Amygdala (tissue), 56 donors: ENCODE measurements at regions not wholly inside any gene's neighbourhood (a gene's known extent, or its start where the extent isn't known, plus 50 kb on each side); places are given as distances from the start of the nearest gene placed in this dataset.

Experiments used
- DNase-seq, 56 donors: peaks; one replicate each; lab custom pipeline; 2025; lab: John Stamatoyannopoulos, UW

GRCh38 chr3:181176601-181177000 lies 187.1 kb upstream of the DNAJC19 start:
- peak in 50 of 56 donors; percentile 1 to 87 (median 29) for DNase-seq

- no peak for DNase-seq
These were observed 185.2 kb upstream of the DNAJC19 start for GRCh38 chr3:181174676-181175233.

- DNase-seq, result no peak
These were observed 184.5 kb upstream of the DNAJC19 start for GRCh38 chr3:181174022-181174421.

GRCh38 chr3:181173227-181173626 lies 183.7 kb upstream of the DNAJC19 start:
- DNase-seq, result no peak

DNA sequence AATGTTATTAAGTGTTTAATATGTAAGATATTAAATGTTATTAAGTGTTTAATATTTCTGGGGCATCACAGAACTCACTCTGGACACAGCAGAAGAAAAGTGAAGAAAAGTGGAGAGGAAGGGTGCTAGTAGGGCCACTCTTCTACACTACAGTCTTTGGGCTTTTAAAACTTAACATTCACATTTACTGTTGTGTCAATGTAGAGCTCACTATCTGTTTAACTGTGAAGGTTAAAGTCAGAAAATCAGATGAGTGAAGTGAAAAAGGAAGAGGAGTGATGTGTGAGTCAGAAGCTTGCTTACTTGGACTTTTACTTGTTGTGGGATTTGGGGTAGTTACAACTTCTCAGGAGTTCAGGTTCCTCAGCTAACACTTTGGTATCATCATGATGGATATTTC lies 145.3 kb upstream of the DNAJC19 start:
- no peak for DNase-seq

GRCh38 chr3:181133832-181134231 lies 144.3 kb upstream of the DNAJC19 start:
- no peak for DNase-seq

GRCh38 chr3:181105646-181106045 lies 116.1 kb upstream of the DNAJC19 start:
- DNase-seq, result peak in 3 of 56 donors; percentile 10 to 37 (median 19)

- no peak for DNase-seq
These were observed 114.1 kb upstream of the DNAJC19 start for GRCh38 chr3:181103605-181104004.

GRCh38 chr3:181086011-181086410 lies 96.5 kb upstream of the DNAJC19 start:
- no peak for DNase-seq

DNA sequence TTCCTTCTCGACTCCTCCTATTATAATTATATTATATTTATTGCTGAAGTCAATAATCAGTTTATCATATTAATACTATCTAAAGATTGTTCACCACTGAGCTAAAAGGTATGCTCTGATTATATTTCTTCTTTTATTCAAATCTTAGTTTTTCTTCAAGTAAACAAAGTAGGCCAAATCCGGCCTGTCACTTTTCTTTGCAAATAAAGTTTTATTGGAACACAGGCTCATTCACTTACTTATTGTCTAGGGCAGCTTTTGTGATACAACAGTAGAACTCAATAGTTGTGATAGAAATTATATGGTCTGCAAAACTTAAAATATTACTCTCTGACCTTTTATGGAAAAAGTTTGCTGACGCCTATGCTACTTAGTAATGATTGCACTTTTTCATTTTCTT lies 92.4 kb upstream of the DNAJC19 start:
- no peak for DNase-seq

GRCh38 chr3:181076558-181076957 lies 87.0 kb upstream of the DNAJC19 start:
- DNase-seq, result no peak

DNA sequence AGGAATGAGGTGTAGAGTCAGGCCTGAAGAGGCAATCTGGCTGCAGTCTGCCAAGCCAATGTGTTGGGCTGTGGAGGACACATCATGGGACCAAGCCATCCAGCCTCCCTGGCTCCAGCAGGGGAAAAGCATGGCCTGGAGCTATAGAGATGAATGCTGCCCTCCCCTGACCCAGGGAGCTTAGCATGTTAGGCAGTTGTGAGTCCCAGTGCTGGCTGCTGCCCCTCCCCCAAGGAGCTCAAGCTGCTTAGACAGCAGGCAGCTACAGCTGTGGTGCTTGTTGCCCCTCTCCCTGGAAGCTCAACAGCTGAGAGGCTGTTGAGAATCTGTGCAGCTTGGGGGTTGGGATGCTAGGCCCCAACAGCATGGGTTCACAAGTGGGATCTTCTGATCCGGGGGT lies 85.6 kb upstream of the DNAJC19 start:
- no peak for DNase-seq

DNA sequence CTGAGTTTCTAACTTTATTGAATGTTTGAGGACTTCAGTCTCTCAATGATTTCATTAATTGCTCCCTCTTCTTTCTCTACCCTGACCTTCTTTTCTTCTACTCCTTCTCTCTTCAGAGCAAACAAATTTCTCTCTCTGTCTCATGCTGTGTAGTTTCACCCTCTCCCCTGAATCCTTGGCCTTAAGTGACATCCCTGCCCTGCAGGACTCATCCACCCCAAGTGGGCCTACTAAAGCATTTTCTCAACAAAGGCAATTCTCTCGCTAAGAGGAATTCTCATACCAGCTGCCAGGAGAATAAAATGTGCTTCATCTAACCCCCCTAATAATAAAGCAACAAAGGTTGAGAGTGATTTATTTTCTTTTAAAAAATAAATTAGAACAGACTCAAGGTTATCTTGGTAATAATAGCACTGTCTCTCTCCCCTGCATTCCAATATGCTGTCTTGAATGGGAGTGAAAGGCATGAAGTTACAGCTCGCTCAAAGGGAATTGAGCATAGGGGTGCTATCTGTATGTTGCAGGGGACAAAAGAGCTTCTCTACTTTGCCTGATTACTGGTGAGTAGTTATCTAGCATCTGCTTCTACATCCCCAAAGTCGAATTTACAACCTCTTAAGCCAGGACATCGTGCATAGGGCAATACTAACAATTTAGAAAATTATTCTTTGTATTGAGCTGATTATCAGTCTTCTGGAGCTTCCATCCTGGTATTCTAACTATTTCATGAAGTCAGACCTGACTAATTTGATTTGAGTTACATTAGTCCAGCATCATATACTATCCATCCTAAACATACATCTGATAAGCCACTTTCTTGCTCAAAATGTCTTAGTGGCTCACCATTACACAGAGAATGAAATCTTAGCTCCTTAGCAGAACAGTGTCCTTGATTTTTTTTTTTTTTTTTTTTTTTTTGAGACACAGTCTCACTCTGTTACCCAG lies 76.9 kb upstream of the DNAJC19 start:
- no peak for DNase-seq

DNA sequence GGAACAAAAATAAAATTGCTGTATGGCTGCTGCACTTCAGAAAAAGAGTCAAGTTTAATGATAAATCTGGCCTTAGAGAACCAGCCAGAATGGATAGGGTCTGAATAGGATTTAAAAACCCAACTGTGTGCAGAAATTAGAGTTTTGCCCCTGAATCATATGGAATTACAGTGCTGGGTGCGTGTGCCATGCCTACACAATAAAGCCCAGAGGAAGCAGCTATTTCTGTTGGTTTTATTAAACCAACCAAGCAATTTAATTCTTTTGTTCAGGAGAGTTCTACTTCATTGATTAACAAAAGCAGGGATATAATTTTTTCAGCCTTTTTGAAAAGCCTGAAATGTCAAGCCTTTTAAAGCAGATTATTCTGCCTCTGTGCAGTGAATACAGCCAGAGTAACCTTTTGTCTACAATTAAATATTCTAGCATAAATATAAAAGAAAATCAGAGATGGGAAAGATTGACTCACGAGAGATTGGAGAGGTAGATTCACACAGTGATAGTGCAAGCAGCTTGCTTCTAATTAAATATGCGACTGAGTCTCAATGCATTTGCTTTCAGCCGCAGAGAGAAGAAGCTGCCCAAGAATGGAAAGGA lies 66.7 kb upstream of the DNAJC19 start:
- DNase-seq, result no peak

- no peak for DNase-seq
These were observed 65.0 kb upstream of the DNAJC19 start for GRCh38 chr3:181054538-181054937.

- no peak for DNase-seq
These were observed 62.7 kb upstream of the DNAJC19 start for GRCh38 chr3:181052256-181052655.

DNA sequence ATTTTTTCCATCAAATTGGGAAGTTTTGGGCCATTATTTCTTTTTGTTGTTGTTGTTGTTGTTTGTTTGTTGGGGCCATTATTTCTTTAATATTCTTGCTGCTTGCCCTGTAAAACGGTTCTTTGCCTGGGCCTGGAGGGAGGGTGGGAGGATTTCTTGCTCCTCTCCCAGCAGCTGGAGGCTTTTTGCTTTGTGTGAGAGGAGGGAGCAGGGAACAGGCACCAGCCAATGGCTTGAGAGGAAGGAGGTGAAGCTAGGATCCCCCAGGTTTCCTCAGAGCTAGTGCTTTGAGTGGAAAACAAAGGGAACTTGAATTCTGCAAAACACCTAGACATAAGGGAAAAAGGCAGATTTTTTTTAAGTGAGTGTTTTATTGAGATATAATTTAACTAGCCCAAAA lies 61.2 kb upstream of the DNAJC19 start:
- no peak for DNase-seq

- DNase-seq, result no peak
These were observed 50.5 kb upstream of the DNAJC19 start for GRCh38 chr3:181040030-181040429.
